22Rv1 (cell line): ENCODE measurements at regions not wholly inside any gene's neighbourhood (a gene's known extent, or its start where the extent isn't known, plus 50 kb on each side); places are given as distances from the start of the nearest gene placed in this dataset.
"Not testable (repeated sequence)": the region's sequence is repeated elsewhere in the genome, so short reads cannot be mapped to it uniquely, and the experiment has no call there.

Experiments
- H3K27ac ChIP-seq: fragments of 450-650 bp; 2 replicates; pipeline ENCODE4 v1.5.1; 2017
- CTCF ChIP-seq: fragments of 450-650 bp; IDR thresholded peaks from 2 replicates; pipeline ENCODE4 v1.5.1; 2017; ENCODE audit warnings: mild to moderate bottlenecking
- ZFX ChIP-seq: fragments of 450-650 bp; IDR thresholded peaks from 2 replicates; pipeline ENCODE4 v1.6.1; 2017; ENCODE audit warnings: antibody characterized with exemption, borderline replicate concordance

DNA sequence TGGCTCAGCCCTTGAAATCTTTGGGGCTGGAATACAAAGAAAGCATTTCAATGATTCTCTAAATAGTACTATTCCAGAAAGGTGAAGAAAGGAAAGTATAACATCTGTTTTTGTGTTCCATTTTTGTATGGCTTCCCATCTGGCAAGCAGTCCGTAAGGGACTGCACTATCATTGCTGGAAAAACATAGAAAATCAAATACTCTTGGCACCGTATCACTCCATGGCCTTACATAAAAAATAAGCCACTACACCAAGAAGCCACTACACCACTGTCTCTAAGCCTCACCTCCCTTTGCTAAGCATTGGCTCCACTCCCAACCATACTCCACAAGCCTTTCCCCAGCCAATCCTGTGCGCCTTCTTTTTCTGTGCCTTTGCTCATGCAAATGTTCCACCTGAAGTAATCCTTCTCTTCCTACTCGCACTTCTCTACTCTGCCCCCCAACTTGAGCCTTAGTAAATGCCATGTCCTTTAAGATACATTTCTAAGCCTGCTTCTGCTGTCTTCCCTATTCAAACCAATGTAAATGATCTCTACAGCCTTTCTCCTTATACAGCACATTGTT lies 454.6 kb upstream of the TUSC1 start:
- TF ChIP-seq ZFX (no peak), CTCF (no peak)
- no peak overlapping the region for H3K27ac ChIP-seq

DNA sequence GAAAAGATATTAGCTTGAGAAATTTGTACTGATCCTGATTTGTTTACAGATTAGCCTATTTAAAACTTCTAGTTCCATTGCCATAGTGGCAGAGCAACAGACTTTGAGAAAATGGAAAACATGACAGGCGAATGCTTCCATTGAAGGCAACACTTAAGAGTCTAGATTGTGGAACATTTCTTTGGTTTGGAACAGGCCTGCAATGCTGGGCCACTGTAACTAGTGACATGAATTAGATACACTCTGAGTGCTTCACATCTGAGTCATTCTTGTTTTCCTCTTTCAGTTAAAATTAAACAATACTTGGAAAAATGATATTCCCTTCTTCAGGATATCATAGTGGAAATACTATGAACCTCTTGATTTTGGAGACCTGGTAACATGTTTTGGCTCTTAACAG lies 453.6 kb upstream of the TUSC1 start:
- no peak overlapping the region for H3K27ac ChIP-seq
- no peak for TF ChIP-seq ZFX
- no peak for TF ChIP-seq CTCF

DNA sequence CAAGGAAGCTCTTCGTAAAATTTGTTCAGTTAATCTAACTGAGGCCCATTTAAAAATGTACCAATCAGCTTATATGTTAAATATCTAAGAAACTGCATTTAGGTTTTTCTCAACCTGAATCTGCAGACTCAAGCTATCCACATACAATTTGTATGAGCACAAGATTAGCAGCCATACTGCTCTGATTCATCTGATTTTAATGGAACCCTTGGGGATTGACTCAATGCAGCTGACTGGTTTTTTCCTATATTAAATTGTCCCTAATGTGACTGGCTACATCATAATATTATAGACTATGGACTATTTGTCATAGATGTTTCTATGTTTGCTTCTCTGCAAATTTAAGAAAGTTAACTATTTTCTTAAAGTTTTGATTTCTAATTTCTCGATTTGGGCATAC lies 451.0 kb upstream of the TUSC1 start:
- no peak overlapping the region for H3K27ac ChIP-seq
- TF ChIP-seq CTCF, result no peak
- TF ChIP-seq ZFX, result no peak

- no peak overlapping the region for H3K27ac ChIP-seq
- TF ChIP-seq ZFX (no peak), CTCF (no peak)
These were observed 447.4 kb upstream of the TUSC1 start for GRCh38 chr9:26125693-26126092.

DNA sequence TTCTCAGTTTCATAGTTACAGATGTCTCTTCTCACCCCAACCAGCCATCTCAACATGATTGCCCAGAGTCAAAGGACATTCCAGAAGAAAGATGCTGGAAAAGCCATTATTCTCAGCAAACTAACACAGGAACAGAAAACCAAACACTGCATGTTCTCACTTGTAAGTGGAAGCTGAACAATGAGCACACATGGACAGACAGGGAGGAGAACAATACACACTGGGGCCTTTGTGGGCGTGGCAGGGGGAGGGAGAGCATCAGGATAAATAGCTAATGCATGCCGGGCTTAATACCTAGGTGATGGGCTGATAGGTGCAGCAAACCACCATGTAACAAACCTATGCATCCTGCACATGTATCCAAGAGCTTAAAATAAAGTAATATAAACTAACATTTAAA lies 437.8 kb upstream of the TUSC1 start:
- not testable (repeated sequence) for H3K27ac ChIP-seq

- no peak overlapping the region for H3K27ac ChIP-seq
- TF ChIP-seq ZFX (no peak), CTCF (no peak)
These were observed 434.5 kb upstream of the TUSC1 start for GRCh38 chr9:26112724-26113123.

- TF ChIP-seq ZFX, result no peak
- no peak for TF ChIP-seq CTCF
- H3K27ac ChIP-seq, result no peak overlapping the region
These were observed 408.2 kb upstream of the TUSC1 start for GRCh38 chr9:26086396-26086795.

GRCh38 chr9:26081847-26082246 lies 403.6 kb upstream of the TUSC1 start:
- no peak overlapping the region for H3K27ac ChIP-seq
- no peak for TF ChIP-seq CTCF
- TF ChIP-seq ZFX, result no peak
